OCI-LY1 (cell line): ENCODE measurements at regions not wholly inside any gene's neighbourhood (a gene's known extent, or its start where the extent isn't known, plus 50 kb on each side); places are given as distances from the start of the nearest gene placed in this dataset.

Experiments
- H2AFZ ChIP-seq: fragments of 200-600 bp; sonication (generic), shearing (Covaris generic); 2 replicates; pipeline ENCODE4 v1.6.0; 2014; ENCODE audit warnings: antibody characterized with exemption, mild to moderate bottlenecking, low read length
- H3F3A ChIP-seq: fragments of 200-600 bp; sonication (generic), shearing (Covaris generic); 2 replicates; pipeline ENCODE4 v1.6.0; 2014; ENCODE audit warnings: mild to moderate bottlenecking, antibody characterized with exemption, low read length, moderate library complexity; ENCODE audit not compliant: insufficient read depth
- H3K27ac ChIP-seq: fragments of 200-600 bp; sonication (generic); 2 replicates; pipeline ENCODE4 v1.5.1; 2014; ENCODE audit warnings: low read length, mixed run types, mild to moderate bottlenecking, low read depth; ENCODE audit not compliant: poor library complexity, severe bottlenecking
- H3K27me3 ChIP-seq: fragments of 200-600 bp; sonication (generic); 2 replicates; pipeline ENCODE4 v1.6.0; 2014; ENCODE audit warnings: antibody characterized with exemption, mild to moderate bottlenecking, low read length, moderate library complexity; ENCODE audit not compliant: insufficient read depth
- H3K36me3 ChIP-seq: fragments of 200-600 bp; sonication (generic); 2 replicates; pipeline ENCODE4 v1.6.1; 2014; ENCODE audit warnings: mild to moderate bottlenecking, antibody characterized with exemption, low read length, moderate library complexity, mixed read lengths; ENCODE audit not compliant: insufficient read depth
- H3K4me1 ChIP-seq: fragments of 200-600 bp; sonication (generic); 2 replicates; pipeline ENCODE4 v1.5.1; 2014; ENCODE audit warnings: mild to moderate bottlenecking, low read length, moderate library complexity; ENCODE audit not compliant: insufficient read depth, severe bottlenecking
- H3K4me2 ChIP-seq: fragments of 200-600 bp; sonication (generic), shearing (Covaris generic); 2 replicates; pipeline ENCODE4 v1.6.1; 2014; ENCODE audit warnings: low read length
- H3K4me3 ChIP-seq: fragments of 200-600 bp; sonication (generic); 2 replicates; pipeline ENCODE4 v1.5.1; 2014; ENCODE audit warnings: low read length, low read depth, mild to moderate bottlenecking, mixed read lengths; ENCODE audit not compliant: poor library complexity, severe bottlenecking
- H3K79me2 ChIP-seq: fragments of 200-600 bp; shearing (Covaris generic); 2 replicates; pipeline ENCODE4 v1.6.1; 2016; ENCODE audit warnings: mixed run types, low read length, mixed read lengths; ENCODE audit not compliant: insufficient read depth
- H3K9ac ChIP-seq: fragments of 200-600 bp; sonication (generic), shearing (Covaris generic); 2 replicates; pipeline ENCODE4 v1.6.1; 2014; ENCODE audit warnings: mild to moderate bottlenecking, low read length, mixed read lengths
- H3K9me2 ChIP-seq: fragments of 200-600 bp; sonication (generic), shearing (Covaris generic); 2 replicates; pipeline ENCODE4 v1.6.1; 2014; ENCODE audit warnings: low read depth, mild to moderate bottlenecking, low read length, mixed read lengths
- H3K9me3 ChIP-seq: fragments of 200-600 bp; shearing (Covaris generic); 2 replicates; pipeline ENCODE4 v1.6.1; 2014; ENCODE audit warnings: low read length, mixed read lengths
- H4K20me1 ChIP-seq: fragments of 200-600 bp; sonication (generic), shearing (Covaris generic); 2 replicates; pipeline ENCODE4 v1.6.0; 2016; ENCODE audit warnings: mild to moderate bottlenecking, low read length; ENCODE audit not compliant: insufficient read depth
- EZH2 ChIP-seq: fragments of 200-600 bp; sonication (generic), shearing (Covaris generic); IDR thresholded peaks from 2 replicates; pipeline ENCODE4 v1.8.0; 2017; ENCODE audit warnings: borderline replicate concordance, mixed run types, mild to moderate bottlenecking, antibody characterized with exemption, low read length, moderate library complexity, mixed read lengths
- TF ChIP-seq, protein P1 (sequence below): fragments of 200-600 bp; sonication (generic), shearing (Covaris generic); IDR thresholded peaks from 2 replicates; pipeline ENCODE4 v1.5.1; 2017; ENCODE audit warnings: mild to moderate bottlenecking, antibody characterized with exemption, low read length, moderate library complexity, mixed read lengths

DNA sequence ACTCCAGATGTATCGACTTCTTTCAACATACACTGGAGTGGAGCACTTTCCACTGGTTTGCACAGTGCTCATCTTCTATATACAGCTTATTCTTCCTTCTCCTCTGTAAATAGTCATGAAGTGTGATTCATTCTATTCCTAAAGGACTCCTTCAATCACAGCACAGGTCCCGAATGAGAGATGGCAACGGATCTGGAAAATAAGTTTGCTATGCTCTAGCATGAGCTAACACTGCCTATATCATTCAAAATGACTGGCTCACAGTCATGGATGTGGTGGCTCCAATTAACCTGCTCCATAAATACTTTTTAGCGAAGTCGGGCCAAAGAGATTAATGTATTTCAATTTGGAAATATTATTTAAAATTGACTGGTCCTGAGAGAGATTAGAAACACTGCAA, 272.1 kb upstream of the CDH6 start:
- Histone ChIP-seq H3F3A (no peaks in the 10 kb centered on the region), H3K9me3 (no peaks in the 10 kb centered on the region), H3K9me2 (no peaks in the 10 kb centered on the region), H3K9ac (no peak overlapping the region), H3K36me3 (no peaks in the 10 kb centered on the region), H3K4me1 (no peaks in the 10 kb centered on the region), H3K4me2 (no peak overlapping the region), H3K4me3 (no peak overlapping the region), H3K27ac (no peak overlapping the region), H3K27me3 (no peaks in the 10 kb centered on the region), H4K20me1 (no peaks in the 10 kb centered on the region), H2AFZ (no peak overlapping the region), H3K79me2 (no peaks in the 10 kb centered on the region)
- TF ChIP-seq, protein P1, sequence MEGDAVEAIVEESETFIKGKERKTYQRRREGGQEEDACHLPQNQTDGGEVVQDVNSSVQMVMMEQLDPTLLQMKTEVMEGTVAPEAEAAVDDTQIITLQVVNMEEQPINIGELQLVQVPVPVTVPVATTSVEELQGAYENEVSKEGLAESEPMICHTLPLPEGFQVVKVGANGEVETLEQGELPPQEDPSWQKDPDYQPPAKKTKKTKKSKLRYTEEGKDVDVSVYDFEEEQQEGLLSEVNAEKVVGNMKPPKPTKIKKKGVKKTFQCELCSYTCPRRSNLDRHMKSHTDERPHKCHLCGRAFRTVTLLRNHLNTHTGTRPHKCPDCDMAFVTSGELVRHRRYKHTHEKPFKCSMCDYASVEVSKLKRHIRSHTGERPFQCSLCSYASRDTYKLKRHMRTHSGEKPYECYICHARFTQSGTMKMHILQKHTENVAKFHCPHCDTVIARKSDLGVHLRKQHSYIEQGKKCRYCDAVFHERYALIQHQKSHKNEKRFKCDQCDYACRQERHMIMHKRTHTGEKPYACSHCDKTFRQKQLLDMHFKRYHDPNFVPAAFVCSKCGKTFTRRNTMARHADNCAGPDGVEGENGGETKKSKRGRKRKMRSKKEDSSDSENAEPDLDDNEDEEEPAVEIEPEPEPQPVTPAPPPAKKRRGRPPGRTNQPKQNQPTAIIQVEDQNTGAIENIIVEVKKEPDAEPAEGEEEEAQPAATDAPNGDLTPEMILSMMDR = no peak
- no peak for TF ChIP-seq EZH2

DNA sequence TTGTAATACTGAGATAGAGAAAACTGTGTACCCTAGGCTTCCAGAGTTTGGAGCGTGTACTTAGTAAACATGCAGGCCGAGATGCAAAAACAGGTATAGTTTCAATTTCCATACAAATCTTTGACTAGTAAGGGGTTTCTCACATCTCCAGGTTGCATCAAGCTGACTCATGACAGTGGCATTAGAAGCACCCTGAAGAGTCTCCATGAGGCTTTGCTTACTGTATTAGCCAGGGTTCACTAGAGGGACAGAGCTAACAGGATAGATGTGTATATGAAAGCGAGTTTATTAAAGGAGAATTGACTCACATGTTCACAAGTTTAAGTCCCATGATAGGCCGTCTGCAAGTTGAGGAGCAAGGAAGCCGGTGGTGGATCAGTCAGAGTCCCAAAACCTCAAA, 275.3 kb upstream of the CDH6 start:
- Histone ChIP-seq H3K4me2 (no peak overlapping the region), H4K20me1 (no peaks in the 10 kb centered on the region), H3K4me3 (no peak overlapping the region), H3K36me3 (no peaks in the 10 kb centered on the region), H3K9ac (no peak overlapping the region), H2AFZ (no peak overlapping the region), H3K9me3 (no peaks in the 10 kb centered on the region), H3F3A (no peaks in the 10 kb centered on the region), H3K9me2 (no peaks in the 10 kb centered on the region), H3K4me1 (no peaks in the 10 kb centered on the region), H3K27ac (no peak overlapping the region), H3K27me3 (no peaks in the 10 kb centered on the region), H3K79me2 (no peaks in the 10 kb centered on the region)
- TF ChIP-seq, protein P1 = no peak
- no peak for TF ChIP-seq EZH2

- Histone ChIP-seq H3K27me3 (no peaks in the 10 kb centered on the region), H2AFZ (no peak overlapping the region), H3K4me2 (no peak overlapping the region), H3K9me2 (no peaks in the 10 kb centered on the region), H3K36me3 (no peaks in the 10 kb centered on the region), H3K79me2 (no peaks in the 10 kb centered on the region), H3K4me3 (no peak overlapping the region), H3K27ac (no peak overlapping the region), H3F3A (no peaks in the 10 kb centered on the region), H4K20me1 (no peaks in the 10 kb centered on the region), H3K4me1 (no peaks in the 10 kb centered on the region), H3K9ac (no peak overlapping the region), H3K9me3 (no peaks in the 10 kb centered on the region)
- TF ChIP-seq, protein P1 = no peak
- no peak for TF ChIP-seq EZH2
Measured at GRCh38 chr5:30908356-30908755, 285.1 kb upstream of the CDH6 start.
